NCI-H128 (cell line): ENCODE measurements at regions not wholly inside any gene's neighbourhood (a gene's known extent, or its start where the extent isn't known, plus 50 kb on each side); places are given as distances from the start of the nearest gene placed in this dataset.

ENCODE experiments used
- DNase-seq: peaks from one replicate; lab custom pipeline; 2025; ENCODE audit not compliant: unreplicated experiment; lab: John Stamatoyannopoulos, UW

DNA sequence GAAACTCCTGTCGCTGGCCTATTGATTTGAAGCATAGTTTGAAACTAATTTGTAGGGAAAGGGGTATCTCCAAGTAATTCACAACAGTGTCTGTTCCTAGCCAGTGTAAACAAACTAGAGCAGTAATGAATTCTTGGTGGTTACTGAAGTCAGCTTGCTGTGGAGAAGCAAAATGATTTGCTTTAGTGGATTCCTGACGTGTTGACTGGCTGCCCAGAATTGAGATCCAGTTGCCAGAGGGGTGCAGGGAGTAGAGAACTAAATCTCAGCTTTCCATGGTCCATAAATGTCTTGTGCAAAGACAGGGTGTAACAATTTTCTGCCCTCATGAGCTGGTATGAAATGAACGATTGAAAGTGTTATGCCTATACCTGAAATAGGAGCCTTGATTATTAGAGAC, 382.5 kb upstream of the KIRREL3 start:
- DNase-seq = no peak

DNA sequence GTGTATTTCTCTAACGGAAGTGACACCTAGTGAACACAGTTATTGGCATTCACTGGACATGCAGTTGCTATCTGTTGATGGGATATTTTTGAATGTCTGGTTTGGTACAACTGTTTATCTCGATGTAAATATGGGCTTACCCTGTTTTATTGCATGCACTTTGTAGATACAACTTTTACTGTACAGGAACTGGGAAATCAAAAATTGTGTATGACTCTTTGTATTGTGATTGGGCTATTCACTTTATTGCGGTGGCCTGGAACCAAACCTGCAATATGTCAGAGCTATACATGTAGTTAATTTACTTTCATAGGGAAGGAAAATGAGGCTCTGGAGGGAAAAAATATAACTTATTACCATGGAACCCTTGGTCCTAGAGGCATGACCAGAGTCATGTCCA, 380.7 kb upstream of the KIRREL3 start:
- no peak for DNase-seq

DNA sequence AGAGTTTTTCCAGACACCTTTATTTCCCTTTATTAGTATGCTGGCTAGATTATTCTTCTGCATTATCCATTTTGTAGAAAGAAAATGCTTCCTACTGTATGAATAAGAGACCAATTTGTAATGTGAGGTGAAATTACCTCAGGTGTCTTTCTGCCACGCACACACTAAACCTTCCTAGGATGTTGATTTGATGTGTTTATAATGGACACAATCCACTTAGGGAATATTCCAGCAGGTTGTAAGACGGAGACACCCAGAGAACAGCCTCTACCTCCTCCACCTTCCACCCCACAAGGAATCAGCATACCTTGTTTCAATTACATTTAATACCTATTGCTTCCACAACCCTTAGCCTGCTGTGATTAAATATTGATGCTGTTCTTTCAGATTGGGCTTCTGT, 379.1 kb upstream of the KIRREL3 start:
- no peak for DNase-seq

DNA sequence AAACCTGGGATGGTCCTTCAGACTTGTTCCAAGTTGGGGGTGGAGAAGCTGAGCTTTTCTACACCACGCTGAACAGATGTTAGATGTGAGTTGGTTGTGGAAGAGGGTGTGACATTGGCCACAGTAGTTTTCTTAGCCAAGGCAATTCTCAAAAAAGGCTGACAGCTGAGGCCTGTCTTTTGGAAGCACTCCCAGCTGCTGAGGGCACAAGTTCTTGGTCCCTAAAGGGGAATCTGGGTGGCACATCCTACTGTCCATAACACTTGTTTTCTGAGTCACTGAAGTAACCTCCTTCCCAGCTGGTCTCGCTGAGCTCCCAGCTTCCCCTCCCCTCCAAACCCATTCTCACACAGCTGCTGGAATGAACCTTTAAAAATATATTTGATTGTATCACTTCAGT, 375.7 kb upstream of the KIRREL3 start:
- DNase-seq = no peak

DNA sequence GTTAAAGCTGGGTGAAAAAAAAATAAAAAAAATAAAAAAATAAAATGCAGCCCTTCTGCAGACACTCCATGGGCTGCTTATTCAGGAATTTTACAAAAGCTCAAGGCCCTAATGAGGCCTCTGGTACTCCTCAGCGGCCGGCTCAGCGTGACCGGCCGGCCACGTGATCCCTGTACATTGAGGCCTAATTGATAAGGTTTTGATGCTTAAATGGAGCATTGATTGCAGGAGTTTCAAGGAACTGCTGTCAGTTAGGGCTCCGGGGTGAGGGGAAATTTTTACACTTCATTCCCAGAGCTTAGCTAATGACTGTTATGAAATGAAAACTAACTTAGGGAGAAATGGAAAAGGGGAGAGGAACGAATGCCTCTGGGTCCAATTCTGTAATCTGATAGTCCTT, 368.8 kb upstream of the KIRREL3 start:
- no peak for DNase-seq

DNA sequence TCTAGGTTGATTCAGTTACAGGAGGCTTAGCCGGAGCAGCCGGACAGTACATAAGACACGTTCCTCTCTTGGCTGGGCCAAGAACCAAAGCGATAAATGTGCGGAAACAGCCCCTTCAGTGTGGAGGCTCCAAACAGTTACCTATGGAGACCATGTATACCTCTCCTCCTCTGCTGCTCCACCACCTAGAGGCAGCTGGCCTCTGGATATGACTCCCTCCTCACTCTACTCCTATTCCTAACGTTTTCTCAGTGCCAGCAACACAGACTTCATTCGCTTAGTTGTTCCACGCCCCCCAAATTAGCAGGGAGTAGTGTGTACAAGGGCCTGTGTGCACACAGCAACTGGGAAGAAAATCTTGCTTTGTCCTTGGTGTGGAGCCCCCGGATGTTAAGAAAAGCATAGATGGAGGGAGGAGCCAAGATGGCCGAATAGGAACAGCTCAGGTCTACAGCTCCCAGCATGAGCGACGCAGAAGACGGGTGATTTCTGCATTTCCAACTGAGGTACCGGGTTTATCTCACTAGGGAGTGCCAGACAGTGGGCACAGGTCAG, 362.3 kb upstream of the KIRREL3 start:
- DNase-seq = no peak

DNA sequence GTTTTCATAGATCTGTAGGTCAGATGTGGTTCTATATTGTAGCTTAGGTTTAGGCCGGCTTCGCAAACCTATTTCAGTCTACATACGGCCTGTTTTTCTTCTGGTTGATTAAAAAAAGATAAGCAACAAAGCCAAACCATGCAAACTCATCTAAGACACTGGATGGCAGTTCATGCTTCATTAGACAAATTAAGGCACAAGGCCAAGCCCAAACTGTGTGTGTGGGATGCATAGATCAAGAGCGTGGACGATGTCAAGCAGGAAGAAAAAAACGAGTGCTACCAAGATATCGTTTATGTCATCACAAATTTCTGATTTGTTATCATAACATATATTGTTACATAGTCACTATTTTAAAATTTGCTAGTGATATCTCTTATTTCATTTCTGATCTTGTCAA, 357.6 kb upstream of the KIRREL3 start:
- DNase-seq = no peak

DNA sequence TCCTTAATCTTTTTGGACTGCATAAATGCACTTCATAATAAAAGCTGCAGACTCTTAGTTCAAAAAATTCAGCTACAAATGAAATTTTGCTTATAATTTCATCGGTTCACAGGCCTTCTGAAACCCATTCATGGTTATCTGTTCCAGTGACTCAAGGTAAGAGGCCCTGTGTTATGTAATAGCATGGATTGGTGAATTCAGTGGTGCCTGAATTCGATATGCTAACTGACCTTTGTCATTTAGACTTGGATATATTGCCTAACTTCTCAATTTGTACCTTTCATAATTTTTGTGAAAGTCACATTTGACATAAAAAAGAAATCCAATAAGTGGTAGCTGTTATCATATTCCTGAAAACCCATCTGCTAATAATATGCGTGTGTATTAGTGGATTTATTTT, 349.9 kb upstream of the KIRREL3 start:
- DNase-seq = no peak

DNA sequence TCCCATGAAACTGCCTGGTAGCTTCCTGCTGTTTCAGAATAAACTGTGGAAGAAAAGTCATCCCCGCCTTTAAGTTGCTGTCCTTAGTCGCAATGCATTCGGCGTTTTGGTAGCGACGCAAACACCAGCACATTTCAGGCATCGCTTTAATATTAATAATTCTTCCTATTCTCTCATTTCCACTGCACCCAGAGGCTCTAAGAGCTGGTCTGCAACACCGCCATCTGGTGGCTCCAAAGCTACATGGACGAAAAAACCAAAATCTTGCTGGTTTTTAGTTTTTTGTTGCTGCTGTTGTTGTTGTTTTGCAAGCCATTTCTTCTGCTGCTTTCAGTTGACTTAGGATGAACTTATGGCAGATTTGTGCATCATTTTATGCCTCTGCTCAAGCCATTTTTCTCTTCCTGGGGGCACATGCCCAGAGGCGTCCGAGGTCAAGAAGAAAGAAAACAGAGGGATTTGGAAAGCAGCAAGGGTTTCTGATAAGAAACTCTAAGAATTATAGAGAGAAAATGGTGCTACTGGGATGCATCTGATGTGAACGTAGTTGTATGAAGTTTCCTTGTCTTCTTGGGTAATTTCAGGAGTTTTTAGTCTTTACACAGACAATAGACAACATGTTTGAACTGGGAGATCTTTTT, 345.4 kb upstream of the KIRREL3 start:
- DNase-seq = no peak

DNA sequence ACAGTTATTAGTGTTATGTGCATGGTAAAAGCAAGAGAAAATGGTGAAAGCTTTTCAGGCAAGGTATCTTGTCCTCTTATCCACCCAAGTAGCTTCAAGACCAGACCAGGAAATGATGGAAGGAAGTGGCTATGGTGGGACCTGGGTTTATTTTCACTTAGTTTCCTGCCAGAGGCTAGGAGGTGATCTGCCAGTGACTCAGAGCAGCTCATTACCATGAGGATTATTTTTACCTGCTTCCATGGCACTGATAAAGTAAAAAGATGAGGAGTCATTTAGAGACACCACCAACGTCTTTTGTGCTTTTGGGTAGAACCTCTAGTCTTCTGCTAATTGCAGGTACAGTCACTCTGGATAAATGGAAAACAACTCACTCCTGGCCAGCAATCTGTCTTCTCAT, 339.9 kb upstream of the KIRREL3 start:
- DNase-seq = no peak

DNA sequence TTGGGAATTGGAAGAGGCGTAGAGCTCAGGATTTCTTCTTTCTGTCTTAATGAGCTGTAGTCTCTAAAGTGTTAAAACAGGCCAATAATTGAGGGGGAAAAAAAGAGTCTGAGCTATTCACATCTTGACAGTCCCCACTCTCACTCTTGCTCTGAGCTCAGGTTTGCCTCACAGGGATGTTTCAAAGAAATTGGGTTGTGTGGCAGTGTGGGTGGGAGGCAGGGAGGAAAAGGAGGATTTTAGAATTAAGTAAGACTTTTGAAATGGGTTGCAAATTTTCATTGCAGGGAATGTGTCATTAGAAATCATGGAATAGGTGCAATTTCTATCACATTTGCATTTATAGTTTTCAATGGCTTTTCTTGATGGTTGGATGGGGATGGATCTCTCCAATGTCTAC, 338.8 kb upstream of the KIRREL3 start:
- no peak for DNase-seq

DNA sequence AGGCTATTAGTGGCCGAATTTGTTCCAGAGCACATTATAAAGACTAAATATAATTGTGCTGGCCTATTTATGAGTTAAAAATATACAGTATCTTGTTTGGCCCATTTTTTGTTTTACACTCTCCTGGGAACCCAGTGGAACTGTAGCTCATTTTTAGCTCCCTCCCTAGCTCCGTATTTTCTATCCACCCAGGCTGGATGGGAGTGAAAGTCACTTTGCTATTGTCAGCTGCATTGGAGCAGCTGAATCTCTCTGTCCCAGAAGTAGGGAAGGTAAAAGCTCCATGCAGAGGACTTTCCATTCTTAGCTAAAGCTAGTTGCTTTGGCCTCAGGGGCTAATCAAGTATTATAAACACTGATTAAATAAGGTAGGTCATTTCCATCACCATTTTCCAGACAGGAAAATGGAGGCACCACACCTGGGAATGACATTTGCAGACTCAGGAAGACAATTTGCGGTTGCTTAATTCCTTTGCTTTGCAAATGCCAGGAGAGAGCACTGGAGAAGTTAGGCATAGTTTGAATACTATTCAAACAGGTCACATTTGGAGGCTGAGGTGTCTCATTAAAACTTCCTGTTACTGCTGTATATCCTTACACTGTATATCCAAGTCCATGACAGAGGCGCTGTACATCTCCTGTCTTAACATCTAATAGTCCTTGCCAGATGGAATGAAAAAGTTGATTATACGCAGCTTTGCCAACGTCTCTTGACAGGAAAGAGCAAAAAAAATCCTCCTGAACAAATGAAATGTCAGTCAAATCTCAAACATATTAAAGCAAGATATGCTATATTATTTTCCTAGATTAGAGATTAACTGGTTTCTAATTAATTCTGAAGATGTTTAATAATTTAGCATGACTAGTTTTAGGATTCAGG, 338.1 kb upstream of the KIRREL3 start:
- DNase-seq = no peak

DNA sequence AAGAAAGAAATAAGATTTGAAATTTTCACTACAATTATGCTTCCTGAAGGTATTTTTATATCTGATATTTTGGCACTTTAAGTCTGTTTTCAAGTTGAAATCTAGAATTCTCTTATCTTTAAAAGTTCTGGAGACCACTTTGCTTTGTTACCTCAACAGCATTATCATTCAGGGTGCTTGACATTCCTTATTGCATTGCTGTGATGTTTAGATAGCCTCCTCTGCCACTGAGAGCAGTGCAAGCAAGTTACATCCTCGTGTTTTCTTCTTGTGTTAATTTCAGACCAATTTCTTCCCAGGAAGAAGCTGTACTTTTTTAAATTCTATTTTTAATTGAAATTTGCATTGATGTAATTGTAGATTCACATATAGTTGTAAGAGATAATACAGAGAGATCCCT, 333.9 kb upstream of the KIRREL3 start:
- no peak for DNase-seq

DNA sequence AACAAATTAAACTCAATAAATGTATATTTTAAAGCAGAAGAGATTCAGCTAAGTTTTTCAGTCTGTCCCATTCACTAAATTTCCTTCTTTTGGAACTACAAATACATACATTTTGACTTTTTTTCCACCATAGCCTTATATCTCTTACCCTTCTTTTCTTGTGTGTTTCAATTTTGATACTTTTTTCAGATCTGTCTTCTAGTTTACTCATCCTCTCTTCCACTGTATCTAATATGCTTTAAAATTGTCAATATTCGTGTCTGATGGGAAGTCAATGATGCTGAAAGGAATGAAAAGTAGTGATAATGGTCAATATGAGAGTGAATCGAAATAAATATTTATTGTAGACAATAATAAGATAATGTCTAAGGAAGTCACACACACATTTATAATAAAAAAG, 332.3 kb upstream of the KIRREL3 start:
- DNase-seq = no peak

DNA sequence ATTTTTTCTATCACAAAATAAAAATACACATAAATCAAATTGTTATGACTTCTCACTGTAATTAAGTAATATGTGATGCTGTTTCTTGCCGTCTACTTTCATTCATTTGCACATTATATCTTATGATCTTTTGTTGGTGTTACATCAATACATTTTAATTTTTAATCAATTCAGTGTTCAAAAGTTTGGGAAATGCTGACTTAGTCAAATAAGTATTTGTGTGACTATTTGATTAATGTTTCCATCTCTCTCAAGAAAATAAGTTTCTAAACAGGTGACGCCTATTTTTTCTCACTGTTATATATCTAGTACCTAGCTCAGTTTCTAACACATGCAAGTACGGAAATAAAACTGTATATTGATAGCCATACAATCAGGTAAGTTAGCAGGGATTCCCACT, 329.5 kb upstream of the KIRREL3 start:
- DNase-seq = no peak

DNA sequence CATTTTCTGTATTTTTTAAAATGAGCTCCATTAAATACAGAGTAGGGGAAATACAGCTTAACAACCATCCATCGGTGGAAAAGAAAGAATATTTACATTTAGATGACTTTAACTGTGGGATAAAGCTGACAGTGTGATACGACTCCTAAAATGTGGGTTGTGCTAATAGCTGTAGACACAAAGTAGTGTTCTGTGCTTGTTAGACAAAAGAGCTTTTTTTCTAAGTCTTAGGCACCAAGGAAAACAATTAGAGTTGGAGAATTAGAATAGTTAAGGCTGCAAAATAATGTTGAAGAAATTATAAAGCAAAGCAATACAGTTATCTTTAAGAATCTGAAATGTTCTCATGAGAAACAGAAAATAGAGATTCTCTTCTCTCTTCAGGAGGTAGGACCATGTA, 307.7 kb upstream of the KIRREL3 start:
- DNase-seq = no peak

DNA sequence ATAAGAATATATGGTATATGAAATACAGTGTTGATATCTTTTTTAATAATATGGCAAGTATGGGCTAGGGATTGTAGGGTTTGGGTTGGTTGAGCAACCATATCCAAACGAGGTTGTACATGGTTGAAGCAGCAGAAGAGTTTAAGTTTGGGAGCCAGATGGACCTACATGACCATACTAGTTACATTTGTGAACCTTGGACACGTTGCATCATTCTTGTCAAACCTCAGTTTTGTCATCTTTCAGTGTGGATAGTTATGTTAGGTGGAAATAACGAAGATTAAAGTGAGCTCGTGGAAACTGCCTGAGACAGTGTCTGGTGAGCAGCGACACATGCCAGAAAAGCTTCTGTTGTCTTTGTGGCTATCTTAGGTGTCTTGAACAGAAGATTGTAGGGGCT, 307.1 kb upstream of the KIRREL3 start:
- no peak for DNase-seq

DNA sequence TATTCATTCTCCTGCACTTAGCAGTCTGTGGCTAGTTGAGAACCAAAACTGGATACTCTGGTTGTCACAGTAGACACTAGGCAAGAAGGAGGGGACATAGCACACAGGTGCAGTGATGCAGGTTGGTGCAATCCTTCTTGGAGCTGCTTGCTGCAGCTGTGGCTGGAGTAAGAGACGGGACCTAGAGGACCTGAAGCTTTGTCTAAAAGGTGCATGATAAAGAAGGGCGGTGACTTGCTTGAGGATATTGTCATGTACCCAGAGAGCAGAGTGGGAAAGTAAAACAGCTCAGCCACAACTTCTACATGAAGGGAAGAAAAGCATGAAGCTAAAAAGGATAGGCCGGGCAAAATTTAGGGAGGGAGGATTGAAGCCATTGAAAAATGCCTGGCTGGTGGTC, 304.1 kb upstream of the KIRREL3 start:
- no peak for DNase-seq

DNA sequence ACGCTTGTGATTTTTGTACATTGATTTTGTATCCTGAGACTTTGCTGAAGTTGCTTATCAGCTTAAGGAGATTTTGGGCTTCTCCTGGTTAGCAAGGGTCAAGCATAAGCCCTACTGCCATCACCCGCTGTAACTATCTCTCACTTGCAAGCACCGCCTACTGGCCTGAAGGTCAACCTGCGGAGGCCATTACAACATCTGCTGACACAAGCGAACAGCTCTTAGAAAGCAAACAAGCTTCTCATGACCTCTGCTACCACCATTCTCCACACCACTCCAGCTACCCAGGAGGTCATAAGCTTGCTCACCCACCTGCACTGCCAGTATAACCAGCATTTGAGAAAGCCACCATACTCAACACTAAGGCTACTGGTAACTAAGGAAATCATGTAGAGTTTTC, 288.4 kb upstream of the KIRREL3 start:
- DNase-seq = no peak

DNA sequence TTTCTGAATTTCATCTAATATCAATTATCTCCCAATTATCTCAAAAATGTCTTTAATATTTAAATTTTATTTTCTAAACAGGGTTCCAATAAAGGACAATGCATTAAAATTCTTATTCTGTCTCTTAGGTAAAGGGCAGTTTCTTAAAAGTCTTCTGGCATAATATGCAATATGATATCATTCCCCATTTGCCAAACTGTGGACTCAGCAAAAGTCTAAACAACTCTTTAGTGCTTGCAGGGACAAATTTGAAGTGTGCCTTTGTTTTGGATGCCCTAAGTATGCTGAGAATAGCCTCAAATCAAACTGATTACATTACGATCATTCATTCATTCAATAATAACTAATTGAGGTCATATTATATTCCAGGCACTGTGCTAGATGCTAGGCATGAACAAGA, 281.0 kb upstream of the KIRREL3 start:
- DNase-seq = no peak

DNA sequence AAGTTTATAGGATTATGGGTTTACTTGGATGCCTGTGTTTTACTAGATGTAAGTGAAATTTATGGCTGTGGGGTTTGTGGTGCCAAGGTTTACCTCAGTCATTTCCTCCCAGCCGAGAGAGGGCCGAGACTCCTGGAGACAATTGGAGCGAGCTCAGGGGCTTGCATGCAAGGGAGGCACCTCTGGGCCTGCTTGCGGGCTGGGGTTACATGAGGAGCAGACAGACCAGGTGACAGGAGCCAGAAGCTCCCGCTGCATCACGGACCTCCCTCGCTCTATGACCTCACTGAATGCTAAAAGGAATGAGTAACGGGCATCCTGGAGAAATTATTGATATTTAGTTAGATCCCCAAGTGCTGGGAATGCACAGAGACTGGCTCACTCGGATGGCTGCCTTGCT, 275.2 kb upstream of the KIRREL3 start:
- no peak for DNase-seq

DNA sequence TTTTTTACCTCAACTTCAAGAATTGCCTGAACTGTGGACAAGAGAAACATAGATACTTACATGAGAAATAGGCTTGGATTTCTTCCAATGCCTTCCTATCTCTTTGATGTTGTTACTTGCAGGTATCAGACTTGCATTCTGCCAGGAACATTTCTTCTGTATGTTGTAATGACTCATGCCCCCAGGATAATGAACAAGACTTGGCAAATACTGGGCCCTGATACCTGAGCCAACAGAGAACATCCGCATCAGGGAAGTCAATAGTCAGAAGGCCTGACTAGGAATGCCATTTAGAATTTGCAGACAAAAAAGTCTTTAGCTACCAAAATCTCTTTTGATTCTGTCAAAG, 273.7 kb upstream of the KIRREL3 start:
- DNase-seq = no peak
